Retina (tissue), 1 donor: ENCODE measurements at regions not wholly inside any gene's neighbourhood (a gene's known extent, or its start where the extent isn't known, plus 50 kb on each side); places are given as distances from the start of the nearest gene placed in this dataset.

Experiments used
- DNase-seq: peaks from one replicate; pipeline ENCODE4 v3.0.0-alpha.2; 2016

DNA sequence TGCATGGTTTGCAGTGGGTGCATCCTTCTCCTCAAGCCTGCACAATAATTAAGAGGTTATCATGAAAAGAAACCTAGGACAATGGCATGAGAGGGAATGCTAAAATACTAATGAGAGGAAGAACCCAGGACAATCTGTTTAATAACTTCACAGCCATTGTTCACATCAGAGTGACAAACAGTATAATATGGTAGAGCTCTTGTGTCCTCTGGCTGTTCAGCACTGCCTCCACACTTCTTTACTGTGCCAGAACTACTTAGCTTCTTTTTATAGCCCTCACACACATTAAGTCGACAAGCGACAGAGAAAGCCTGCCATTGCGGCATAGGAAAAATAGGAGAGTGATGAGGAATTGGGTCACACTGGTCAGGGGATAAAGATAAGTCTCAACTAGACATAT, 65.0 kb upstream of the MEIS2 start:
- peak; percentile 67 for DNase-seq

GRCh38 chr15:37166402-37166801, 66.1 kb upstream of the MEIS2 start:
- no peak for DNase-seq

DNA sequence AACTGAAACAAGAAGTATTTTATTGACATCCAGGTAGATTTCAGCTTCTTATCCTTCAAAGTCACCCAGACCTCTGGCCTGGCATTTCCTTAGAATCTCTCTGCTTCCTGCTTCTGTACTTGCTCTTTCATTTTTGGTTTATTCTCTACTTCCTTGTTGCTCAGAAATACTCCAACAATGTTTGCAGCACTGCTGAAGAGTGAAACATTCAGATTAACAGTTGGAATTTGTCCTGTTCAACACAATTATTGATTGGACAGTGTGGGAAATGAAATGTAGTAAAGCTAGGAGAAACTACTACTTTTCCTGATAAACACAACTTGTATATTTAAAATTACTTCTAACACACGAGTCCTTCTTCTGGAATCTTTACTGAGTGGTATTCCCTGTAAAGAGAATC, 81.0 kb upstream of the MEIS2 start:
- DNase-seq, result no peak

DNA sequence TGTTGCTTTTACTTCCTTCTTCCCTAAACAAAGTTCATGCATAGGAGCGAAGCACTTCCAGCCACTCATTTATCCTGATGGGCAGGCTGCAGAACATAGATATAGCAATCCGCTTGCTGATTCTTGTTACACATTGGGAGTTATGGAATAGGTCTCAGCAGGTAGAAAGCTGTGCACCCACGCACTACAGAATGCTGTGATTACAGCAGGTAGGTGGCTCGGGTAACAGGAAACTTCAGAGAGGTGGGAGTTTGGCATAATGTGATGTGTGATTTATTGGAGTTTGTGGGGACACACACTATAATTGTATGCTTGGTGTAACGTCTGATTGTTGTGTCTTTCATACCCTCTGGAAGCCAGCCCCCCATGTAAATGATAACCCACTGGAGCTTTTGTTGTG, 99.2 kb upstream of the MEIS2 start:
- no peak for DNase-seq

DNA sequence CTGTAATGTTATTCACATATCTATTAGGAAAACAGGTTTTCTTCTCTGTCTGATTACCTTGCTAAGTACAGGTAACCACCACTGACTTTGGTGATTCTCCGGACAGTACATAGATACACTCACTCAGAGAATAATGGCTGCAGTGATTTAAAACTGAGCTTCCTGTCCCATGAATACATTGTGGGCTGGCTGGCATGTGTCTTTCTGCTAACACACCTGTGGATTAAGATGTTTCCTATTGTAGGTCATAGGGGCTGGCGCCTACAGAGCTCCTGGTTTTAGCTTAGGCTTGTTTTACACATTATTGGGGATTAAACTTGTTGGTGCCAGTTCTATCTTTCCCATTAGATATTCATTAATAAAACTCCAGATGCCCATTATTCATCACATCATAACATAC, 102.7 kb upstream of the MEIS2 start:
- DNase-seq, result no peak

DNA sequence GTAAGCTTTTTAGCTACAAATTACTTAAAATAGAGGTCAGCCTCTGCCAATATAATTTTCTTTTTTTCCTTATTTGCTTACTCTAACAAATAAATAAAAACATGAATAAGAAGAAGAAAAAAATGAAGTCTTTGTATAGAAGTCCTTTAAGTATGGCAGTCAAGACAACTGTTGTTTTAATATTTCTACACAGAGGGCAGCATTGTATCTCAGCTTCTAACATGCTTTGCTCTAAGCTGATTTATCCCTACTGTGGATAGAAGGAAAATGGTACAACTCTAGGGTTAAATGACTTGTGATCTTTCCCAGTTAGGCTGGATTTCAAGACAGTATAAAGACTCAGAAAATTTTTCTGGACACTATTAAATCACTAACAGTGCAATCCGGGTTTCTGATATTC, 104.3 kb upstream of the MEIS2 start:
- no peak for DNase-seq

- no peak for DNase-seq
These were observed 106.3 kb upstream of the MEIS2 start for GRCh38 chr15:37206690-37207089.

DNA sequence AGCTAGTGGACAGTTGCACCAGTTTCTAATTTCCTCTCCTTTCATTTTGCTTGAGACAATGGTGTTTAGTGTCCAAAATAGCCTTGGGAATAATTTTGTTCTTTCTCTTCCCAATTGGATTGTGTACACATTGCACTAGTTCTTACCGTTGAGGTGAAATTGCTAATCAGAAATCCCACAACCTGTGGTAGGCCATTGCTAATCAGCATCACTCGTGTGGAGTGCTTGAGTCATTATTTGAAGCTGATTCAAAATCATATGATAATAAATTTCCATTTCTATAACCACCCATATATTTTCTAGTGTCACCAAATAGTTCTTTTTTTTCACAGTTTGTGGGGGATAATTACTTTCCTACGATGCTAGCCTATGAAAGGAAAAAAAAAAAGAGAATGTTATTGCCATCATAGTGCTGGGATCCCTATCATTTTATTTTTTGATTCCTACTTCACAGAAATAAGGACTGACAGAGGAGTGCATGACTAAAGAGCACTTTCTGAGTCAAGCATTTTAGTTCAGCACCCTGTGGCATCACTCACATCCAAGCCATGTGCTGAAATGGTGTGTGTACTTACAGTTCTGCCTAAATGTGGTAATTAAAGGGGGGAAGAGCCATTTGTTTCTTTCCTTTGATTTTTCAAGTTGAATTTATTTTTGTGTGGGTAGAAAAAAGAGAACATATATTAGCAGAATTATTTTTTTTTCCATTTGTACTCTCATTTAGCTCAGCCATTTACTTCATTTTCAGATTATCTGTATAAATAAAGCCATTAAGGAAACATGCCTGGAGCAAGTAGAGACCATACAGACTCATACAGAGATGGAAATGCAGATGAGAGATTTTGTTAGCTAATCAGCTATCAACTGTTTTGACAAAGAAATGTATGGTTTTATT, 108.0 kb upstream of the MEIS2 start:
- no peak for DNase-seq

GRCh38 chr15:37209041-37209363, 108.7 kb upstream of the MEIS2 start:
- no peak for DNase-seq

DNA sequence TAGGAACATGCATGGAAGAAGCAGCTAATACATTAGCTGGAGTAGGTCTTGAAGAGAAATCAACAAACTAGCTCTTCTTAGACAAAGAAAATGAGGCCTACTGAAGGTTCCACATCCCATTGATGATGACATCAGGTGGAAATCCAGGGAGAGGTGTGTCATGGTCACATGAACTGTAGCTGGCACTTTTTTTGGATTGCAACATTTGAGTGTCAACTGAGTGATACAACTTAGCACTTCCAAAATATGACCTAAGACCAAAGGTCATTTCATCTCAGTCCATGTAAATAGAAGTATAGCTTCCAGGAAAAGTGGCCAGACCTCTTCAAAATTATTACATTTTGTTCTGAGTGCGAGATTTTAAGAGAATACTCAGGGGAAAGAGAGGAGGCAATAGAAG, 117.2 kb upstream of the MEIS2 start:
- DNase-seq, result no peak

- DNase-seq, result no peak
These were observed 118.1 kb upstream of the MEIS2 start for GRCh38 chr15:37218351-37218916.

- no peak for DNase-seq
These were observed 118.9 kb upstream of the MEIS2 start for GRCh38 chr15:37219211-37219701.

DNA sequence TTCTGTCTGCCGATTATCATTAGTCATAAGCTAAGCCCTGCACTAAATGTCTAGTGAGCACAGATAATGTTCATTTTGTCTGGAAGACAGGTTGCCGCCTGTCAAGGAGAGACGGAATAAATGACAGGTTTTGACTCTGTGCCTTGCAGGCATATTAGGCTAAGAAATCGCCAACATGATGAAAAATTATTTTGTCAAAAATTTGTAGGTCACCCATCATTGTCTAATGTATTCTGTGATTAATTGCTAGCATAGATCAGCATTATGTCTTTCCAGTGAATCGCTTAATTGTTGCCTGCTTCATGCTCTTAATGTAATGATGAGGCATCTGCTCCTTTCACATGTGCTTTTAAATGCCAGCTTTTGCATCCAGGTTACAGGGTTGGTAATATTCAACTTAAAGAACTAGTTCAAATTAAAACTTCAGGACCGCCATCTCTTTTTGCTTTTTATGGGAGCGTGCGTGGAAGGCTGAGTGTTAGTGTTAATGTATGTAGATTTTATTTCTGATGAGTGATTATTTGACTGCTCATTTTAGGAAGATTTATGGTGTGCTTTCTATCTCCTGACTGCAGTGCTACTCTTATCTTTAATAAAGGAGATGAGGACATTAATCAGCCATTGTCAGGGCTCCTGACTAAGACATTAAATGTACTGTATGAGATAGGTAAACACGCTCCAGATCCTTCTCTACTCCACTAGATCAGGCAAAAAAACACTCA, 120.8 kb upstream of the MEIS2 start:
- peak; percentile 35 for DNase-seq

DNA sequence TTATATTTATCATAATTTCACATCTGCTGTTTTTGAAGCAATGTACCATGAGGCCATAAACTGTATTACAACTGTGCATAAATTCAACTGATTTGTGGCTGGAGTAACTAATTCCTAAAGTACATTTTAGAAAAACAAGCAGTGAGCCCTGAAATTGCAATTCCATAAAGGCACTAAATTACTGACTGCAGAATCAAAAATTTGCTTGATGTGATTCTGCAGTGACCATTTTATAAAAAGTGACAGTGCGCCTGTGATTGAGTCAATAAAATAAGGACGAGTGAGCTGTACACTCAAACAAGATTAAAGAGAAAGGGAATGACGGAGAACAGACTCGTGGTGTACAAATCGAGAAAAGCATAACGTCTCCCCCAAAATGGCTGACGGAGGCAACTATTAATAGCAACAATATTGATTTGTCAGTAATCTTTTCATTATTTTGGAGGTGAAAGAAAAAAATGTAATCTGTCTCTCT, 121.4 kb upstream of the MEIS2 start:
- peak; percentile 7 for DNase-seq

DNA sequence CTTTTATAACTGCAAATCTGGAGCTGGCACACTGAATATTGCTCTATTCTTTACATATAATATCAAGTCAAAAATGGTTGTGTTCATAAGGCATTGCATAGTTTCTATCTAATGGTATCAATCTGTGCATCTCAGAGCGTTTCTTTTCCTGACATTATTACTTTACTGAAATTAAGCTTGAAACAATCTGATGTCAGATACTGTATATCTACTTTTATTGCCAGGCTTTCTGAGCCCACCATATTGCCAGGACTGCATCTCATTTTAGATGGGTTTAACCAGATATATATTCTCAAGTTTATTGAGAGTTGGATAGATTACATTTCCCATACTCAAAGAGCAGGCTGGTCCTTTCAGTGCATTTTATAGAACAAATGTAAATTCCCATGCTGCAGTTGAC, 122.7 kb upstream of the MEIS2 start:
- no peak for DNase-seq

DNA sequence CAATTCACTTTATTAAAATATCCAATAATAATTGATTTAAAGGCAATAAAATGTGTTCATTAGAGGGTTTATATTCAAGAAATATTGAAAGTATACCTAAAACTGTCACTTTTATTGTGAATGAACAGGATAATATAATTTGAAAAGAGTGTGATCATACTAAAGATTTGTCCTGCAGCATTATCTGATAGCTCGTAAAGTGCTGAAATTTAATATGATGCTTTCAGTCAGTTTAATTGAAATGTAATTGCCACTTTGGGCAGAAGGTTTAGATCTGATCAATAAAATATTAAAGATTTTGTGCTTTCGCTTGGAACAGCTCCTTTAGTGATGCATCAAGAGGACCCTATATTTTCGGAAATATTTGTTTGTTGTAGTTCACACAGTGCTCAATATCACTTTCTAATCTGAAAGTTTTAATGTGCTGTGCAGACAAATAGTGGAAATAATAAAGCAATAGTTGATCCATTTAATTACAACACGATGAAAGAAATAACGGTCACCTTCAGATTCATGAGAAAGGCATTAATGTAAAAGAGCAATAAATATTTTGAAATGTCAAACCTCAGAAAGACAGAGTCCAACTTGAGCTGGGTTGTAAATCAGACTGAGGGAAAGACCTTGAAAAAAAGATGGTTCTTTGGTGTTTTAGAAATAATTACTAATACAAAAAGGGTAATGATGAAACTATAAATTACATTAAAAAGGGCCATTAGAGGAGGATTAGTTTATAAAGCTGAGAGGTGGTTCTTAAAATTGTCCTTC, 129.7 kb upstream of the MEIS2 start:
- no peak for DNase-seq

- no peak for DNase-seq
These were observed 145.0 kb upstream of the MEIS2 start for GRCh38 chr15:37245358-37245757.

- DNase-seq, result no peak
These were observed 145.7 kb upstream of the MEIS2 start for GRCh38 chr15:37246065-37246464.

GRCh38 chr15:37246856-37247255, 146.5 kb upstream of the MEIS2 start:
- DNase-seq, result no peak

- DNase-seq, result no peak
These were observed 148.9 kb upstream of the MEIS2 start for GRCh38 chr15:37249249-37249648.

DNA sequence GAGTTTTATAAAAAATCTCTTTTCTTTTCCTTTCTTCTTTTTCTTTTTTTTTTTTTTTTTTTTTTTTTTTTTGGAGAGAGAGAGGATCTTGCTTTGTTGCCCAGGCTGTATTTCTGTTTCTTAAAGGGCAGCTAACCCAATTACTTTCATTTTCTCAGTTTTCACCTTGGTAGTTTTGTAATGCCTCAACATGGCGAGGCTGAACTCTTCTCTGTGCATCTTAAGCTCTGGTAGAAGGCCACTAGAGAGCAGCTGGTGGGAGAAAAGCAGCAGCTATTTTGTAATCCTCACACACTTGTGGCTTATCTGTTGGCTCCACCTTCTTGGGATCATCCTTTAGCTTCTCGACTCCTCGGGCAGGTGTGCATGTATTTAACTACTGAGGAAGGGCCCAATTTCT, 152.2 kb upstream of the MEIS2 start:
- DNase-seq, result no peak

- DNase-seq, result no peak
These were observed 153.5 kb upstream of the MEIS2 start for GRCh38 chr15:37253877-37254276.

DNA sequence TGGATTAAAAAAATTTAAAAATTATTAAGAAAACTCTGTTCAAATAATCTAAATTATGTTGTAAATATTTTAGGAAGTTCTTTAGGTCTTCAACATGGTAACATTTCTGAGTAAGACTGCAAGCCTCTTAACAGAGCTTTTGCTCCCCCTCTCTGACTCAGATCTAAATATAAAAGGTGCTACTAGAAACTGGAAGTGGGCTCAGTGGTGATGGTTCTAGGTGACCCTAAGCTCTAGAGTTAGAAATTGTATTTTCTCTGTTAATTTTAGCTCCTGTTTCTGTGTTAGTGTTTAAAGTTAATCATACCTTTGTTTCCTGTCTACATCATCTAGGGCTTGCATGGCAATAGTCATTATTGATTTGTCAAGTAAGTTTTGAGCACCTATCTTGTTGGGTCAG, 159.9 kb upstream of the MEIS2 start:
- no peak for DNase-seq
